Activated CD8-positive, alpha-beta memory T cell treated with anti-CD3 and anti-CD28 coated beads for 36 hours (primary cell): ENCODE measurements at regions not wholly inside any gene's neighbourhood (a gene's known extent, or its start where the extent isn't known, plus 50 kb on each side); places are given as distances from the start of the nearest gene placed in this dataset.

ENCODE experiments used
- CTCF ChIA-PET: fragments of 350-600 bp; sonication (Branson Sonifier 250); formaldehyde crosslinking; loops from one replicate; lab custom pipeline; 2021; ENCODE audit warnings: antibody characterized with exemption; lab: Charles Lee
- POLR2A ChIA-PET: fragments of 350-600 bp; sonication (Branson Sonifier 250); formaldehyde crosslinking; loops from one replicate; lab custom pipeline; 2021; ENCODE audit warnings: antibody characterized with exemption; lab: Charles Lee

- ChIA-PET POLR2A (no interaction called here), CTCF (no interaction called here)
Measured at GRCh38 chr9:79357194-79357593, 214.6 kb upstream of the TLE4 start.

- CTCF ChIA-PET = no interaction called here
- POLR2A ChIA-PET = no interaction called here
Measured at GRCh38 chr9:79357616-79358015, 214.1 kb upstream of the TLE4 start.

DNA sequence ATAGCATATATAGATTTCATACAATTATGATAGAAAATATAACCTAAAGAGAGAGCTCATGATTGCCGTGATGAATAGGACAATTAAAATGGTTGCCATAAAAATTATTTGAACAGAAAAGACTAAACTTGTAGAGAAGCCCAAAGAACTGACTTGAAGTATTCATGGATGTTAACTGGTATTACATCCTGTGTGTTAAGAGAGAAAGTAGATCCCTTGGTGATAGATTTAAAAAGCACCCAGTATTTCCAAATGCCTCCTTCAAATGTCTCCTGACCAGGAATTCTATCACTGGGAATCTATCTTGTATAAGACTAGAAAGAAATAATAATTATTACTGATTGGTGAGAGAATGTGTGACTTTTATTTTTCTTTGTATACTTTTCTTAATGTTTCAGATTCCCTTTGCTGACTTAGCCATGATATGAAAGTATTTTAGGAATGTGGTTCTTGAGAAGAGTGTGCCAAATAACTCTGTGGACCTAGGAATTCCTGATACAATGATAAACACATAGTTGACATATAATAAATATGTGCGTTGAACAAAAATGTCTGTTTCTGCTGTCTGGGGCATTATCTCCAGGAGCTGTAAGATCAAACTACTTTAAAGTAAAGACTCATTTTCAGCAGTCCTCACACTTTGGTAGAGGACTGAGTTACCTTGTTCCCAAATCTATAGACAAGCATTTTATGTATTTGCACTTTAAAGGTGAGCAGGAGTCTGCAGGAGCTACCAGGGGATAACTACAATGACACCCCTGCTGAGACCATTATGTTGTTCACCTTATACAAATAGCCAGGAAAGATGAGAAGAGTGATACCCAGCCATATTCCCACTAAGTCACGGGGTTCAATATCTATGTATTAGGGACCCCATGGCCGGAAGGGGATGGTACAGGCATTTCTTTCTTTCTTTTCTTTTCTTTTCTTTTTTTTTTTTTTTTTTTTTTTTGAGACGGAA lies 211.1 kb upstream of the TLE4 start:
- CTCF ChIA-PET = no interaction called here
- POLR2A ChIA-PET = no interaction called here

- POLR2A ChIA-PET = no interaction called here
- CTCF ChIA-PET = no interaction called here
Measured at GRCh38 chr9:79362100-79363081, 209.4 kb upstream of the TLE4 start.

DNA sequence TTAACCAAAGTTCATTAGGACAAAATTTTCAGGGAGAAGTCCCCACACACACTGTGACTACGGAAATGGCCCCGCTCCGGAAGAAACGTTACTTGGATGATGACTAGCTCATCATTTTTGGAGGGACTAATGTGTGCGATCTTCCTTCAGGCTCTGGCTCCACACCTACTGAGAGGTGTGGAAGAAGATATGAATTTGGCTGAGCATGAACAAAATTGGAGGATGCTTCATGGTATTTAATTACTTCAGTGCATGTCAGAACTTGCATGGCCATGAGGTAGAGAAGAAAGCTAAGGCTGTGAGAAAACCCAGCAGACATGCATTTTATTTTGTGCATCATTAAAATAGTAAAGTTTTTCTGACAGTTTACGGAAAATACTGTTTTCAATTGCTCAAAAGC lies 202.1 kb upstream of the TLE4 start:
- POLR2A ChIA-PET = no interaction called here
- CTCF ChIA-PET = no interaction called here

DNA sequence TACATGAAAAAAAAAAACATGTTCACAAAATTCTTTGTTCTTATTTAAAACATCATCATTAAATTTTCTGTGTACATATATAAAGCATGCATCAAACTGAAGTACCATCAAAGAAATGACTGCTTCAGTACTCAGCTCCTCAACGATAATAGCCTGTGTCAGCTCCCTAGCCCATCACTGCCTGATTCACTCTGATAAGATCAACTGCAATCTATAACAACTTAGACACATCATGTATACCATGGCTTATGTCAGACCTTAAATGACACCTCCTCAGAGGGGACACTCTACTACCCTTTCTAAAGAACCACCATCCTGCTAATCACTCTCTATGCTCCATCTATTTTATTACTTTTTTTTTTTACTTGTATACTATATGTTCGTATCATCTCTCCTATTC lies 200.5 kb upstream of the TLE4 start:
- CTCF ChIA-PET = no interaction called here
- POLR2A ChIA-PET = no interaction called here

- CTCF ChIA-PET = no interaction called here
Measured at GRCh38 chr9:79371948-79372555, 199.7 kb upstream of the TLE4 start.

GRCh38 chr9:79377339-79377855 lies 194.4 kb upstream of the TLE4 start:
- POLR2A ChIA-PET = no interaction called here

More at GRCh38 chr9:79371948-79372555, 199.7 kb upstream of the TLE4 start:
- POLR2A ChIA-PET = no interaction called here

GRCh38 chr9:79378107-79378506 lies 193.7 kb upstream of the TLE4 start:
- ChIA-PET POLR2A (no interaction called here), CTCF (no interaction called here)

More at GRCh38 chr9:79377339-79377855, 194.4 kb upstream of the TLE4 start:
- CTCF ChIA-PET = no interaction called here

DNA sequence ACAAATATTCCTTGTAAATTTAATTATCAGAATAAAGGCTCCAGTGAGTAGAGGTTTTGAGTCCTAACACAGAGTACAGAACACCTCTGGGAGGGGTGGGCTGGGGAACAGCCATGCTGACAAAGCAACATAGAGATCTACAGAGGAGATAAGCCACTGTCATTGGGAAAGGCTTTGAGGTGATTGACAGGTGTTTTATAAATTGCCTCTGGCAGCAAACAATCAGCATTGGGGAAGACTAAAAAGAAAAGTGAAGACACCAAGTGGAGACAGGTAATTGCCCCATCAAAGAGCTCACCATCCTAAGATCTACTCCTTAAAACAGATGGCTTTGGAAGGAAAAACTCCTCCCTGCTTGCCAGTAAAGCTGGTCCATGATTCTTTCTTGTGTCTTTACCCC lies 189.7 kb upstream of the TLE4 start:
- CTCF ChIA-PET = no interaction called here
- POLR2A ChIA-PET = no interaction called here

GRCh38 chr9:79382458-79382857 lies 189.3 kb upstream of the TLE4 start:
- ChIA-PET POLR2A (no interaction called here), CTCF (no interaction called here)

DNA sequence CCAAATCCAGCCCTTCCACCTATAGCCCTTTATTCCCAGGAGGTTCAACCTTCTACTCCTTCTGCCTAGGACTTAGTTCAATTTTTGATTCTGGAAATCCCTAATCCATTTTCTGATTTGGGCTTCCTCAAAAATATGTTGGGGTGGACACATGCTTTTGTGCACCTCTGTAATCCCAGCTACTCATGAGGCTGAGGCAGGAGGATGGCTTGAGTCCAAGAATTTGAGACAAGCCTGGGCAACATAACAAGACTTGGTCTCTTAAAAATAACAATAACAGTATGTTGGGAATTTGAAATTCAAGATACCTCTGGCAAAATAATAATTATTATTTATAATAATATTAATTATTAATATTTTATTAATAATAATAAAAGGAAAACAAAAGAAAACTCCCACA lies 188.7 kb upstream of the TLE4 start:
- POLR2A ChIA-PET = no interaction called here
- CTCF ChIA-PET = no interaction called here

GRCh38 chr9:79384091-79384490 lies 187.7 kb upstream of the TLE4 start:
- ChIA-PET POLR2A (no interaction called here), CTCF (no interaction called here)

- POLR2A ChIA-PET = no interaction called here
- CTCF ChIA-PET = no interaction called here
Measured at GRCh38 chr9:79384501-79384900, 187.3 kb upstream of the TLE4 start.

GRCh38 chr9:79387101-79387835 lies 184.5 kb upstream of the TLE4 start:
- ChIA-PET CTCF (no interaction called here), POLR2A (interaction anchor here (0.5 kb wide), 1 partner anchor 52 kb away, joined by 3 read pairs; no protein-coding TSS in a partner anchor)

DNA sequence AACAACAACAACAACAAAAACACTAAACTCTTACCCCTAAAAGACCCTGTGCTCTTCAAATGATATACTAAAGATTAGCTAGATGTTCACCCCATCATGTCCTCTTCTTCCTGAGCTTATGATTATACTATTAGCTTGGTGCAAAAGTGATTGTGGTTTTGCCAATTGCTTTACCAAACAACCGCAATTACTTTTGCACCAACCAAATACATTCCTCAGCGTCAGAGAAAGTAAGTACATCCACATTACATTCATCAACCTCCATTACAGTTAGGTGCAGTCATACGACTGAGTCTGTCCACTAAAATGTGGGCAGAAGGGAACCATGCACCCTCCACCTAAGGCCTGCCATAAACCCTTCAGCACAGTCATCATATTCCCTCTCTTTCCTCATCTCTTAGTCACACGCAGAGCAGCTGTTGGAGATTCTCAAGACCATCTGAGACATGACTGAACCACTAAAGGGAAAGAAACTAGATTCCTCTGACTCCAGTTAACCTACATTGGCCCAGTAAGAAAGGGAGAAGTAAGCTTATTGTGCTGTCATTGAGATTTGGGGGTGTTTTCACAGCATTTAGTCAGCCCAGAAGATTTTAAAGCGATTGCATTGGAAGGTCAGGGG lies 181.6 kb upstream of the TLE4 start:
- ChIA-PET CTCF (no interaction called here), POLR2A (no interaction called here)

DNA sequence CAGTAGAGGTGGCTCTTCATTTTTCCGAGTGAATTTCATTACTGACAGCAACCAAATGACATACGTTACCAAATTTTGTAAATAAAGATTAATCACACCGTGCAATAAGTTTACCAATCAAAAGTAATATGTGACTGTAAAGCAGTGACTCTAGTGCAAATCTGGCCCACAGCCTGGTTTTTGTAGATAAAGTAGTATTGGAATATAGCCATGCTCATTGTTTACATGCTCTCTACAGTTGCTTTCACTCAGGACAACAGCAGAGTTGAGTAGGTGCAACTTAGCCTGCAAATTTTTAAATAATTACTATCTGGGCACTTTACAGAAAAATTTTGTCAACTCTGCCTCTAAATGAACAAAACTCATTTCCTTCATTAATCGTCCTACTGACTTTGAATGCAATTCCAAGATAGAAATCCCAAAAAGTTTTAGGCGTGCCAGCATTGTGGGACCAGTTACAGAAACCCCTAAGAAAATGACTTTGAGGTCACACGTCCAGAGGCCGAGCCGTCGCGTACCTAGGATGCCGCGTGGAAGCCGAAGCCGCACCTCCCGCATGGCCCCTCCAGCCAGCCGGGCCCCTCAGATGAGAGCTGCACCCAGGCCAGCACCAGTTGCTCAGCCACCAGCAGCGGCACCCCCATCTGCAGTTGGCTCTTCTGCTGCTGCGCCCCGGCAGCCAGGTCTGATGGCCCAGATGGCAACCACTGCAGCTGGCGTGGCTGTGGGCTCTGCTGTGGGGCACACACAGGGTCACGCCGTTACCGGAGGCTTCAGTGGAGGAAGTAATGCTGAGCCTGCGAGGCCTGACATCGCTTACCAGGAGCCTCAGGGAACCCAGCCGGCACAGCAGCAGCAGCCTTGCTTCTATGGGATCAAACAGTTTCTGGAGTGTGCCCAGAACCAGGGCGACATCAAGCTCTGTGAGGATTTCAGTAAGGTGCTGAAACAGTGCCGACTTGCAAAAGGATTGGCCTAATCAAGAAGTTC lies 180.7 kb upstream of the TLE4 start:
- CTCF ChIA-PET = no interaction called here
- POLR2A ChIA-PET = no interaction called here
